GM21526 (cell line): ENCODE measurements at regions not wholly inside any gene's neighbourhood (a gene's known extent, or its start where the extent isn't known, plus 50 kb on each side); places are given as distances from the start of the nearest gene placed in this dataset.
"Not testable (repeated sequence)": the region's sequence is repeated elsewhere in the genome, so short reads cannot be mapped to it uniquely, and the experiment has no call there.

ENCODE experiments used
- ATAC-seq: cut with Tn5 transposase; IDR thresholded peaks from one replicate; pipeline ENCODE4 v1.9.1; 2021; ENCODE audit warnings: moderate library complexity; ENCODE audit not compliant: unreplicated experiment, low FRiP score

- ATAC-seq, result no peak
Measured at GRCh38 chr1:184181044-184181443, 129.5 kb downstream of the TSEN15 start.

- no peak for ATAC-seq
Measured at GRCh38 chr1:184183919-184184318, 132.4 kb downstream of the TSEN15 start.

GRCh38 chr1:184184614-184185013 lies 133.1 kb downstream of the TSEN15 start:
- ATAC-seq, result not testable (repeated sequence)

- ATAC-seq, result no peak
Measured at GRCh38 chr1:184185347-184185746, 133.8 kb downstream of the TSEN15 start.

GRCh38 chr1:184186167-184186566 lies 134.6 kb downstream of the TSEN15 start:
- ATAC-seq, result no peak

- ATAC-seq, result no peak
Measured at GRCh38 chr1:184187097-184187496, 135.6 kb downstream of the TSEN15 start.

- no peak for ATAC-seq
Measured at GRCh38 chr1:184188037-184188436, 136.5 kb downstream of the TSEN15 start.

GRCh38 chr1:184189361-184189760 lies 137.8 kb downstream of the TSEN15 start:
- ATAC-seq, result no peak

- no peak for ATAC-seq
Measured at GRCh38 chr1:184190616-184191015, 139.1 kb downstream of the TSEN15 start.

GRCh38 chr1:184191181-184191621 lies 139.7 kb downstream of the TSEN15 start:
- ATAC-seq, result no peak

GRCh38 chr1:184192796-184193195 lies 141.3 kb downstream of the TSEN15 start:
- ATAC-seq, result no peak

- no peak for ATAC-seq
Measured at GRCh38 chr1:184193451-184193850, 141.9 kb downstream of the TSEN15 start.

GRCh38 chr1:184194236-184194635 lies 142.7 kb downstream of the TSEN15 start:
- no peak for ATAC-seq

- ATAC-seq, result not testable (repeated sequence)
Measured at GRCh38 chr1:184195722-184196121, 144.2 kb downstream of the TSEN15 start.

GRCh38 chr1:184197831-184198230 lies 146.3 kb downstream of the TSEN15 start:
- no peak for ATAC-seq

GRCh38 chr1:184199036-184199435 lies 147.5 kb downstream of the TSEN15 start:
- ATAC-seq, result no peak

- ATAC-seq, result no peak
Measured at GRCh38 chr1:184199438-184200085, 148.0 kb downstream of the TSEN15 start.

- no peak for ATAC-seq
Measured at GRCh38 chr1:184208622-184209021, 157.1 kb downstream of the TSEN15 start.

GRCh38 chr1:184210031-184210430 lies 158.5 kb downstream of the TSEN15 start:
- ATAC-seq, result no peak

GRCh38 chr1:184210862-184211261 lies 159.3 kb downstream of the TSEN15 start:
- ATAC-seq, result no peak

- ATAC-seq, result no peak
Measured at GRCh38 chr1:184212649-184213314, 161.3 kb downstream of the TSEN15 start.

GRCh38 chr1:184214128-184214527 lies 162.6 kb downstream of the TSEN15 start:
- ATAC-seq, result no peak
